GF-D8 (cell line): ENCODE measurements at regions not wholly inside any gene's neighbourhood (a gene's known extent, or its start where the extent isn't known, plus 50 kb on each side); places are given as distances from the start of the nearest gene placed in this dataset.

Source experiments
- DNase-seq: peaks from one replicate; lab custom pipeline; 2025; lab: John Stamatoyannopoulos, UW

DNA sequence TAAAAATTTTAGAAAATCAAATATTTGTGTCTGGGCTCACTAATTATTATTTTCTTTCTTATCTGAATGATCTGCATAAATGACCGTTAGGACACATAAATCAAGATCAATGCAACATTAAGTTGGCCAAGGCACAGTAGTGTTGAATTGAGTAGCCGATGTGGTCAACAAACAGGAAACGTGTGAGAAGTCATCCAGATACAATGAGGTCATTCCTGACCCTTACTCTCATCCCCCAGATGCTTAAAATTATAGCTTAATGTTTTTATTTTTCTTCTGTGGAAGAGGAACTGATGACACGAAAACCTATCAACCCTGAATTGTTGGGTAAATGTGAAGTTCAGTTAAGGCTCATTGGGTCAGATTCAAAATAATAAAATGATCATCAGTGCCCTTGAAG, 222.9 kb downstream of the RFC3 start:
- DNase-seq, result no peak

DNA sequence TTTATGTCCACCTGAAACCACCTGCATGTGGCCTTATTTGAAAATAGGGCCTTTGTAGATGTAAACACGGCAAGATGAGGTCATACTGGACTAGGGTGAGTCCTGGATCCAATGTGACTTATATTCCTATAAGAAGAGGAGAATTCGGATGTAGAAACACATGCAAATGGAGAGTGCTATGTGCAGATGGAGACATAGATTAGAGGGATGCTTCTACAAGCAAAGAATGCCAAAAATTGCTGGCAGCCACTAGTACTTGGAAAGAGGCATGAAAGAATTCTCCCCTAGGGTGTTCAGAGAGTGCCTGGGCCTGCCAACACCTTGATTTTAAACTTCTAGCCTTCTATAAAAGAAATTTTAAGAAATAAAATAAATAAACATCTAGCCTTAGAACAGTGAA, 226.1 kb downstream of the RFC3 start:
- DNase-seq, result no peak

DNA sequence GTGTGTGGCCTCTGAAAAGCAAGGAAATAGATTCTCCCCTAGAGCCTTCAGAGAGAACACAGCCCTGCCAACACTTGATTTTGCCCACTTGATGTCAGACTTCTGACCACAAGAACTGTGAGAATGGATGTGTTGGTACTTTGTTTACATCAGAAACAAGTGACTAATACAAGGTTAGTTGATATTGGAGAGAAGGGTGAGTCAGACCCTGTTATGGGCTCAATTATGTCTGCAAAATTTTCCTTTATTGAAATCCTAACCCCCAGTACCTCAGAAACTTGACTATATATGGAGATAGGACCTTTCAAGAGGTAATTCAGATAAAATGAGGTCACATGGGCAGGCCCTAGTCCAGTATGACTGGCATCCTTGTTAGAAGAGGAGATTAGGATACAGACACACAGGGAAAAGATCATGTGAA, 226.7 kb downstream of the RFC3 start:
- no peak for DNase-seq

DNA sequence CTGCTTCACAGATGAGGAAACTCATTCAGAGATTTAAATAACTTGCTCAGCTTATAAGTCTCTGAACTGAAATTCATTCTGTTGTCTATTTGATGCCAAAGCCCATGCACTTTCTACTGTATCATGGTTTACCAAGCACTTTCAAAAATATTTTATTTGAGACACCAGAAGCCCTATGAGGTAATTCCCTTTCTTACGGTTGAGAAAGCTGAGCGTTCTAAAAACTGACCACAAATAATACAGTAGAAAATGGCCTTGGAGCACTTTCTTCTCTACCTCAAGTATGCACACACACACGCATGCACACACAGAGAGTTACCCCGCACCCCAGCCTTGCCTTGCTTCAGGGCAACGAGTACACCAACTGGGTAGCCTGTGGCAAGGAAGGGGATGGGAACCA, 228.5 kb downstream of the RFC3 start:
- DNase-seq, result no peak

DNA sequence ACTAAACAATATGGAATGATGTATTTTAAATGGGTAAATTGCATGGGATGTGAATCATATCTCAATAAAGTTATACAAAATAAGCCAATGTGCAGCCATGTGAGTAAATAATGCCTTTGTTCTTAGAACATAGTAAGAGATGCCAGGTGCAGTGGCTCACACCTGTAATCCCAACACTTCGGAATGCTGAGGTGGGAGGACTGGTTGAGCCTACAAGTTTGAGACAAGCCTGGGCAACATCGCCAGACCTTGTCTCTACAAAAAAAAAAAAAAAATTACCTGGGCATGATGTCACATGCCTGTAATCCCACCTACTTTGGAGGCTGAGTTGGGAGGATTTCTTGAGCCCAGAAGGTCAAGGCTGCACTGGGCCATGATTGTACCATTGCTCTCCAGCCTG, 230.7 kb downstream of the RFC3 start:
- no peak for DNase-seq

DNA sequence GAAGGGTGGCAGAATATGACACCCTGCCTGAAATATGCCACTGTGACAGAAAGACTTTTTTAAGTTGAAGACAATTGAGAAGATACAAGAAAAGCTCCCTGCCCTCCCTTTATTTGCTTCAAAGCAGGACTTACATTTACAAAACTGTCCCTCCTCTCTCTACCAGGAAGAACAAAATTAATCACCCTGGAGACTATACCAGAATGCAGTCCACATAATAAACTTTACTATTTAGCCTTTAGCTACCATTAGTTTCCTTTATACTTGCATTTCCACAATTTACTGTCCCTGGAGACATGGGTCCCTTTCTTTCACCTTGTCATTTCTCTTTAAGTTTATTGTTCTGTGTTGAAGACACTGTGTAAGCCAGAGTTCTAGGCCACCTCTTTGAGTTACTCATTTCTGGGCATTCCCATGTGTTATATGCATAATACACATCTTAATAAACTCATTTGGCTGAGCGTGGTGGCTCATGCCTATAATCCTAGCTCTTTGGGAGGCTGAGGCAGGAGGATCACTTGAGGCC, 238.8 kb downstream of the RFC3 start:
- no peak for DNase-seq

DNA sequence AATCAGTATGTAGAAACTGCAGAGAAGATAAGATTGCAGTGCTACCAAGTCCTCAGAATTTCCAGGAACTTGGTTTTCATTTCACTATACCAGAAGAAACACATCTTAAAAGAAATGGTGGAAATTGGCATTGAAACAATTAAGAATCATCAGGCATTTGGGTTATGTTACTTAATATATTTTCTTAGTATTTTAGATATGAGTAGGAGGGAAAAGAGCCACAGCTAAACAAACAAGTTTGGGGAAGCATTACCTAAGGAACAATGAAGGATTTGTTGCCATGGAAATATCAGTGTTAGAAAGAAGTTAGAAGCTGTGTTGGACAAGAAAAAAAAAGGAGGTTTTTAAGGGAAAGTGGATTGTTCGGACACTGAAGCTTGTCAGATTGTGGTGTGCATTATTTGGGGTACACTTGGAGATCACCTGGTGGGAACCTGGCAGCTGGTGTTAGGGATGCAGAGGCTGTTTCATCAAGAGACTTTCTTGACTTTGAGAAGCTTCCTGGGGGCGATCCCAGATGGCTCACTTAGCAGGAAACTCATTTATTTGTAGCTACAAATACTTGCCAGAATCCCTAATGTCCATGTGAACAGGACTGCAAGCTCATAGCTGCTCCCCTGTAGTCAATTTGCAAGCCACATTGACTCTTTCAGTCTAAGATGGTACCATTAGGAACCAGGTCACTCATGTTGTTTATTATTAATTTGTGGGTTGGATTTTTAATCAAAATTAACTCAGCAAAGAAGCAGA, 246.7 kb downstream of the RFC3 start:
- DNase-seq, result no peak

DNA sequence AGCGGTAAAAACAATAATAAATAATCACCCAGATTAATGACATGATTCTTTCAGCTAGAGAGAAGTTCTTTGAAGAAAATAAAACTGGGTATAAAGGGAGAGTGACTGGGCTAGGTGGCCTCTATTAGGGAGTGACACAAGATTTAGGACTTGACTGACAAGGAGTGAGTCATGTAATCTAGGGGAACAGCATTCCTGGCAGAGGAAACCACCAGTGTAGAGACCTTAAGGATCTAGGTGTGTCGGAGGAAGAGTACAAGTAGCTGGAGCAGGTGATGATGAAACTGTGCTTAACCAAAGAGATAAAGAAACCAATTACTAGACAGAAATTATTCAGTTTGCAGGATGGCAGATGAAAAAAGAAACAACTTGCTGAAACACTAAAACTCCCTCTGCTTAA, 248.0 kb downstream of the RFC3 start:
- no peak for DNase-seq

DNA sequence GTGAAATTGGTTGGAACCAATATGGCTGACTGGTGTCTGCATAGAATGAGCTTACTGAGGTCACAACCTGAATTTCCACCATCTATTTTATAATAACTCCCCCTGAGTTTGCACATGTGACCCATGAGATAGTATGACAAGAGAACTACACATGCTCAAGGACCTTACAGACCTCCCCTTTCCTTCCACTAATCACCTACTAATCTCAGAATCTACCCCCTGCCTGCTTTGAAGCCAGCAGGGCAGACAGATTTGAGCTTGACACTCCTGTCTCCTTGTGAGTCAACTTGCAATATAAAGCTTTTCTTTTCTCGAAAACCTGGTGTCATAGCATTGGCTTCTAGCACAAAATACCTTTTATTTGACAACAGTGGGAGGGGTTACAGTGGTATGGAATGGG, 248.4 kb downstream of the RFC3 start:
- DNase-seq, result no peak

DNA sequence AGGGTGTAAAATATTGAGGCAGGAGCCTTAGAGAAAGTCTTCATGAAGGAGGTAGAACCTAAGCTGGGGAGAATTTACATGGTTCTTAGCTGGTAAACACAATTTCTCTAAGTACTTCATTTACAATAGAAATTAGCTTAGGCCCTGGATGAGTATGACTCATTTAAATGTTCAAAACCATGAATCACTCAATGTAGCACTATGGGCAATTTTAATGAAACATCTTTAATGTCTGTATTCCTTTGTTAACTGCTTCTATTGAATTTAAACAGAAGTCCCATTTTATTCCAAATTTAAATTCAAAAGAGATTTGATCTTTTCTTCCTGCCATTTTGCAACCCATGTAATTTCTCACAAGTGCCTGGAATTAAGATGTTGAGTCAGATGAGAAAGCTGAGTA, 252.1 kb downstream of the RFC3 start:
- DNase-seq, result no peak

DNA sequence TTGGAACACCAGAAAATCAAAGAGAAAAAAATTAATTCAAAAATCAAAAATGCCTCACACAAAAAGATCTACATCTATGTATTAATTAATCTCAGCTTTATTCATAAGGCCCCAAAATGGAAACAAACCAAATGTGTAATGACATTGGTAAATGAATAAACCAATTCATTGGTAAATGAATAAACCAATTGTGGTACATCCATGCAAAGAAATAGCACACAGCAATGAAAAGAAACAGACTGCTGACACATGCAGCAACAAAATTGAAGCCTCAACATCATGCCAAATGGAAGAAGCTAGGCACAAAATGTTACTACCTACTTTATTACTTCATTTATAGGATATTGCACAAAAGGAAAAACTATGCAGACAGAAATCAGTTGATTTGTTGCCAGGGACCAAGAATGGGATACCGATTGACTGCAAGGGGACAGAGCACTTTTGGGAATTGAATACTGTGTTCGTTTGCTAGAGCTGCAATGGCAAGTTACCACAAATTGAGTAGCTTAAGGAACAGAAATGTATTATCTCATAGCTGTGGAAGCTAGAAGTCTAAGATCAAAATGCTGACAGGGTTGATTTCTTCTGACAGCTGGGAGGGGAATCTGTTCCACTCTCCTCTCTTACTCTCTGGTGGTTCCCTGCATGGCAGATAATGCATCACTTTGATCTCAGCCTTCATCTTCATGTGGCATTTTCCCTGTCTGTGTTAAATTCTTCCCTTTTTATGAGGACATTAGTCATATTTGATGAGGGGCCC, 252.8 kb downstream of the RFC3 start:
- DNase-seq, result no peak

DNA sequence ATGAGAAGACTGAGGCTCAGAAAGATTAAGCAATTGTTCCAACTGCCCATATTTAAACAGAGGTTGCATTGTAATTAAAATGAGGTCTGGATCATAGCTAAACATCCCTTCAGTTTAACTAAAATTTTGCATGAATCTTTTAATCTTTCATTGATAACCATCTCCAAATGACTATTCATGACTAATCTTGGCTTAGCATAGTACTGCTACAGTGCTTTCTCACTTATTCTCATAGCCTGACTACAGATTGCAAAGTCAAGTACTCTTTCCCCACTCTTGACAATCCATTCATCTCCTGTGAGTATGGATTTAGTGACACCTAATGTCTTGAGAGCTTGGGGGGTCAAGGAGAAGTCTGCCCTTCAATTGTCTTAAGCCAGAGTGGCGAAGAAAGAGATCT, 258.4 kb downstream of the RFC3 start:
- no peak for DNase-seq

DNA sequence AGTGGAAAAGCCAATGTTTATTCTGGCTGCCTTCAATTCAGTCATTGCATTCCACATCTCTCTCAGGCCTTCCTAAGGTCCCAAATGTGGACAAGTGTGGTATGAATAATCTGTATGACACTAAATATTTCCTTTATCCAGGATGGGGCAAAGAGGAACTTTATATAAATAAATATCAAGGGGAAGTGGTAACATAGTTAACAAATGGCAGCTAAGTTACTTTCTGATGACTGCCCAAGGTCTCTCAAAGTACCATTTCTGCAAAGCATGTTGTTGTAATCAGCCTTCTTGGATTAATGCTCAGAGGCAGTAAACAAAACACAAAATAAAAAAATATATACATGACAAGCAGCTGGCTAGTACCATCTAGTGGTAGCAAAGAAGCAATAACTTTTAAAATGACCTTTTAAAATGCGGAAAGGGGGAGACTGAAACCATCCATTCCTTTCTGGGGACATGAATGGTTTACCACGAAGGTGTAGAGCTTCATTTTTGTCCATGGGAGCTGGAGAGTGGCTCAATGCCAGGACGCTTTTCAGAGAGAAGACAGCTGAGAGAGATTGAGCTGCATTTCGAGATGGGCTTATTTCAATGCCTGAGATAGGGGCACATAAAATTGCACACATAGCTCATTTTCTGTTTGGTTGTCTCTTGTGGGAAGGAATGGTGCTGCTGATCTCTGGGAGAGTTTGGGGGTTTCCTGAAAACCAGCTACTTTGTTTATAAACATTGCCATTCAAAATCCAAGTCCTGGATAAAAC, 259.2 kb downstream of the RFC3 start:
- DNase-seq, result no peak

DNA sequence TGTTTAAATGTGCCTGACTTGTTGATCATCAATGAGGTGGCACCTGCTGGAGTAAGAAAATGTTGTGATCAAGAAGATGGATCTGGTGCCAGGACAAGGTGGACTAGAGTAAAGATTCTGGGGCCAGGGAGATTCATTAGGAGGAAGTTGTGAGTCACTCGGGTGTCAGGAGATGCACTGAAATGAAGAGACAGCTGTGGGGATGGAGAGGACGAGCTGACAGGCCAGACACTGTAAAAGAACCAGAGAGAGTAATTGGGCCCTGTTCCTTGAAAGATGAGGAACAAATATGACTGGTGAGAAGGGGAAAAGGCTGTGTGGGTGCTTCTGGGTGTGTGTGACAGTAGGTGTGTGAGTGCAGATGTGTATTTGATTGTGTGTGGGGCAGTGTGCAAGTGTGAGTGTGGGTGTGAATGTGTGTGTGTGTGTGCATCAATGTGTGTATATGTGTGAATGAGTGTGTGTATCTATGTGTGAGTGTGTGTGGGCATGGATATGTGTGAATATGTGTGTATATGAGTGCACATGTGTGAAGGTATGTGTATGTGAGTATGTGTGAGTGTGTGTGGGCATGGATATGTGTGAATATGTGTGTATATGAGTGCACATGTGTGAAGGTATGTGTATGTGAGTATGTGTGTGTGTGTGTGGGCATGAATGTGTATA, 260.5 kb downstream of the RFC3 start:
- DNase-seq, result no peak

DNA sequence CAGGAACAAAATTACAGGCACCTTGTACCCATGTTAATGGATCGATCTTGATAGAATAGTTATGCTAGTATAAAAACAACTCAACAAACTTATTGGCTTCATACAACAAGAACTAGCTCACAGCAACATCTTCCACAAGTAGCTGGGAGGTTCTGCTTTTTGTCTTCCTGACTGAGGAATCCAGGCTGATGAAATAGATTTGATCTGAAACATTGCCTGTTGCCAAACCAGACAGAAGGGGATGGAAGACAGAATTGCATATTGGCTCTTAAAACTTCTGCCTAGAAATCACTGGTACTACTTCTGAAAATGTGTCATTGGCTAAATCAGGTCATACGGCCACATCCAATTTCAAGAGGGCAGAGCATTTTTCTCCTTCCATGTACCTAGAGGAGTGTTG, 267.3 kb downstream of the RFC3 start:
- DNase-seq, result no peak

DNA sequence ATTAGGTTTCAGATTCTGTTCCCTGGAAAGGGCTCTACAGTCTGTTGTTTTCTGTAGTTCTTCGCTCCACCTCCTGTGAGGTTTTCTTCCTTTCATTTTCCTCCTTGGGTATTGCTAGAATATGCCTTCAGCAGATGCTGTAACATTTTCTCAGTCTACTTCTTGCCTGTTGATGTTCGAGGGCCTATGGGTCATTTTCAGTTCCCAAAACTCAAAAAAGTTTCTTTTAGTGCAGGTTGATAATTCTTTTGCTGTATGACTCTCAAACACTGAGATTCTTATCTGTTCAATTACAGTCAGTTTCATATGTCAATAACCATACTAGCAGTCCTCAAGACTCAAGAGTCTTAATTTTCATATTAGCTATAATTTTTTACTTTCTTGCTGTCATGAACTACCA, 268.3 kb downstream of the RFC3 start:
- DNase-seq, result no peak

DNA sequence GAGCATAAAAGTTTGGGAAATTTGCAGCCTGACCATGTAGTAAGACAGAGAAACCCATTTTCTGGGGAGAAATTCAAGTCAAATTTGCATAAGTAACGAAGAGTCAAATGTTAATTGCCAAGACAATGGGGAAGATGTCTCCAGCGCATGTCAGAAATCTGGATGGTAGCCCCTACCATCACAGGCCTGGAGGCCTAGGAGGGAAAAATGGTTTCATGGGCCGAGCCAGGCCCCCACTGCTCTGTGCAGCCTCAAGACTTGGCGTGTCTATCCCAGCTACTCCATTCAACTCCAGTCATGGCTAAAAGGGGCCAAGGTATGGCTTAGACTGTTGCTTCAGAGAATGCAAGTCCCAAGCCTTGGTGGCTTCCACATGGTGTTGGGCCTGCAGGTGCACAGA, 269.8 kb downstream of the RFC3 start:
- no peak for DNase-seq

DNA sequence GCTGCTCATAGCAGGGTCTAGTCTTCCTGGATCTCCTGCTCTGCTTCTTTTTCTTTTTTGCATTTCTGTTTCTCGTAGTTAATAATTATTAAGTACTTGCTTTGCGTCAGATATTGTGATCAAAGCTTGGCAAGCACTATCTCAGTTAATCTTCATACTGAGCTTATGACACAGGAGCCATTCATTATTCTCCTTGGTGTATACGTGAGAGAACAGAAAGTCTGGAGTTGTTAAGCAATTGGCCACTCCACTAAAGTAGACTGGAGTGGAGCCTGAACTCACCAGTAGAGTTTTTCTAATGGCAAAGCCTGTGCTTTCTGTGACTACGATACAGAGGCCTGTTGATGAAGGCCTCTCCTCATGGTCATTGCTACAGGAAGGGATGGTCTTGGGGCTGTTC, 285.9 kb downstream of the RFC3 start:
- no peak for DNase-seq

DNA sequence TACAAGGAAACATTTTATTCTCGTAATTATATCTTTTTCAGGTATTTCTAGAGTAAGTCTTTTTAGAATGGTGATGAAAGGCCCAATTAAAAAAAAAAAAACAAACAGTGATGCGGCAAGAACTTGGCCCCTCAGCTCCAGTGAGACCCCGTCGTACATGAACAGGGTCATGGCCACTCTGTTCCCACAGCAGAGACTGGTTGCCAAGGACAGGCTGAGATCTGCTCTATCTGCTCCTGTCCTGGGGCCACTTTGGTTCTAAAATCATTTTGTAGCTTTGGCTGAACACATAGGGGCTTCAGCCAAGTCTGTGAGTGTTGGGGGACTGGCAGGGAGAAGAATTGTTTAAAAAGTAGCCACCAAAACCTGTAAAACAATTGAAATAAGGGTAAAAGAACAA, 286.9 kb downstream of the RFC3 start:
- DNase-seq, result no peak

DNA sequence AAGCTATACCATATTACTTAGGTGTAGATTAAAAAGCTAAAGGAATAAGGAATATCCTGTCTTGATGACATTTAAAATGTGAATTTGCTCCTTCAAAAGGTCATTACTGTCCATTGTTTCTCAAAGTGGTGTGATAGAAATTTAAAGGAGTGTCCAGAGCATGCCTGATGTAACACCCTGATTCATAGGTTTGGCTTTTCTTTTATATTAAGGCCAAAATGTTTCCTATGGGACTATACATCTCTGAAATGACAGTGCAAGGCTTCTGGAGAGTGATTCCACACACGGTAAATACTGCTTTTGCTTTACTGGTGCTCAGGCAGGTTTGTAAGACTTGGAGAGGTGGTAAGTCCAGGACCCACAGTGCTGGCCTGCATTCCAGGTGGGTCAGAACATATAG, 289.9 kb downstream of the RFC3 start:
- no peak for DNase-seq

DNA sequence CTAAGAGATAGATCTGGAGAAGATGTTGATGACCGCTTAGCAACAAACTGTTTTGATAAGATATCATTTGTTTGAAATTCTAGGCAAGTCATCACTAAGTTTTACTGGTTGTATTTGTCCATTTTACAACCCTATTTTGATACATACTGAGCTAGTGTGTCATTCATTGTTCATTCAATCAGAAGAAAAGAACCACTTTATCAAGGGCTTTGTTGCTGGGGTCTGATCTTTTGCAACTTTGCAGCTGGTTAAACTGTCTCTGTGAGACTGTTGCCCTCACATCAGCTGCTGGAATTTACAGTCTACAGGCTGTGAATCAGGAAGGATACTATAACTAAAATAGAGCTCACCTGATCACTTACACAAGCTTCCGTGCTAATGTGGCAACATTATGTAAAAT, 290.5 kb downstream of the RFC3 start:
- no peak for DNase-seq

DNA sequence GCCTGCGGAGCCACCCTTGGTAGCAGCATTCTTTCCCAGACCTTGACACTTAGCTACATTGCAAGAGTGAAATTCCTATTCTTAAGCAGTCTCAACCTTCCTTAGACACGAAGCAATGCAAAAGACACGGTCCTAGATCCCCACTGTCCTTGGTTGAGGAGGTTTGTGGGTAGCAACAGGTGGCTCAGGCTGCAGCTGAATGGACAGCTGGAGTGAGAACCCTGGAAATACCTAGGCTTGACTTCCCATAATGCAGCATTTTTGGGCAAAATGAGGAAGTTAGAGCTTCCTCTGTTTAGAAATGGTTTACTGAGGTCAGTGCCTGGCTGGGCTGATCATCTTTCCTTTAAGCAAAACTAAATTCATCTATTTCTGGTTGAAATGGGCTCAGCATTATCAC, 296.6 kb downstream of the RFC3 start:
- DNase-seq, result no peak
